ENCODE measurements at regions not wholly inside any gene's neighbourhood (a gene's known extent, or its start where the extent isn't known, plus 50 kb on each side); places are given as distances from the start of the nearest gene placed in this dataset.
"Not testable (repeated sequence)": the region's sequence is repeated elsewhere in the genome, so short reads cannot be mapped to it uniquely, and the experiment has no call there.

GRCh38 chr15:92763459-92763858 is 107.9 kb upstream of the FAM174B start:
- intact Hi-C loops (cut with DNase I) = no loop called here
- TF ChIP-seq, protein P1, sequence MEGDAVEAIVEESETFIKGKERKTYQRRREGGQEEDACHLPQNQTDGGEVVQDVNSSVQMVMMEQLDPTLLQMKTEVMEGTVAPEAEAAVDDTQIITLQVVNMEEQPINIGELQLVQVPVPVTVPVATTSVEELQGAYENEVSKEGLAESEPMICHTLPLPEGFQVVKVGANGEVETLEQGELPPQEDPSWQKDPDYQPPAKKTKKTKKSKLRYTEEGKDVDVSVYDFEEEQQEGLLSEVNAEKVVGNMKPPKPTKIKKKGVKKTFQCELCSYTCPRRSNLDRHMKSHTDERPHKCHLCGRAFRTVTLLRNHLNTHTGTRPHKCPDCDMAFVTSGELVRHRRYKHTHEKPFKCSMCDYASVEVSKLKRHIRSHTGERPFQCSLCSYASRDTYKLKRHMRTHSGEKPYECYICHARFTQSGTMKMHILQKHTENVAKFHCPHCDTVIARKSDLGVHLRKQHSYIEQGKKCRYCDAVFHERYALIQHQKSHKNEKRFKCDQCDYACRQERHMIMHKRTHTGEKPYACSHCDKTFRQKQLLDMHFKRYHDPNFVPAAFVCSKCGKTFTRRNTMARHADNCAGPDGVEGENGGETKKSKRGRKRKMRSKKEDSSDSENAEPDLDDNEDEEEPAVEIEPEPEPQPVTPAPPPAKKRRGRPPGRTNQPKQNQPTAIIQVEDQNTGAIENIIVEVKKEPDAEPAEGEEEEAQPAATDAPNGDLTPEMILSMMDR (IDR thresholded peaks at IDR 0.05) = no peak
- H3K36me3 ChIP-seq = no peaks in the 10 kb centered on the region
- DNase-seq (no peak), ATAC-seq (no peak)
- no peak overlapping the region for H3K27ac ChIP-seq
- H3K4me1 ChIP-seq = no peaks in the 10 kb centered on the region
- H3K27me3 ChIP-seq = no peaks in the 10 kb centered on the region
- no peak overlapping the region for H3K4me3 ChIP-seq
- H3K9me3 ChIP-seq = no peaks in the 10 kb centered on the region

GRCh38 chr15:92768131-92768530 is 112.6 kb upstream of the FAM174B start:
- ATAC-seq; H3K36me3 ChIP-seq; H3K27me3 ChIP-seq; H3K27ac ChIP-seq; H3K4me3 ChIP-seq; DNase-seq; intact Hi-C loops (cut with DNase I); H3K4me1 ChIP-seq; H3K9me3 ChIP-seq: not testable (repeated sequence)

DNA sequence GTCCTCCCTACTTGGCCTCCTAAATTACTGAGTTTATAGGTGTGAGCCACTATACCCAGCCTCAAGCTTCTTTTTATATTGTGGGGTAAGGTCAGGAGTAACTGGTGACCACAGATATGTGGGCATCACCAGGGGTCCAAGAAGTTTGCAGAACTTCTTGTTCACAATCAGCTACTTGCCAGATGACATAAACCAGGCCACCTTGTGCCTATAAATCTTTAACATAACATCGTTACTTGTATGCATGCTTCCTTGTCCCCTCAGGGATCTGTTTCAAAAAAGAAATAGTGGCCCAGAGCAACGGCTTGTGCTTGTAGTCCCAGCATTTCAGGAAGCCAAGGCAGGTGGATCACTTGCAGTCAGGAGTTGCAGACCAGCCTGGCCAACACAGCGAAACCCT is 115.1 kb upstream of the FAM174B start:
- Histone ChIP-seq H3K27me3 (no peaks in the 10 kb centered on the region), H3K4me1 (no peaks in the 10 kb centered on the region), H3K4me3 (no peak overlapping the region), H3K36me3 (no peaks in the 10 kb centered on the region), H3K27ac (no peak overlapping the region), H3K9me3 (no peaks in the 10 kb centered on the region)
- intact Hi-C loops (cut with DNase I) = no loop called here
- ATAC-seq (no peak), DNase-seq (no peak)
- TF ChIP-seq, protein P1 (IDR thresholded peaks at IDR 0.05) = no peak

DNA sequence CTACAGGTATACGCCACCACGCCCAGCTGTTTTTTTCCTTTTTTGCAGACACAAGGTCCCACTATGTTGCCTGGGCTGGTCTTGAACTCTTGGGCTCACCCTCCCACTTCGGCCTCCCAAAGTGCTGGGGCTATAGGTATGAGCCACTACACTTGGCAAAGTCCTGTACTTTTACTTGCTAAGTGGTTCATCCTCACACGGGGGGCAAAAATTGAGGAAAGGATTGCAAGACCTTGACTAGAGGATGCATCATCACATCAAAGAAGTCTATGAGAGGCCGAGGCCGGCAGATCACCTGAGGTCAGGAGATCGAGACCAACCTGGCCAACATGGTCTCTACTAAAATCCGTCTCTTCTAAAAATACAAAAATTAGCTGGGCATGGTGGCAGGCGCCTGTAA is 116.5 kb upstream of the FAM174B start:
- H3K27me3 ChIP-seq = no peaks in the 10 kb centered on the region
- no peaks in the 10 kb centered on the region for H3K36me3 ChIP-seq
- DNase-seq = no peak
- no peak overlapping the region for H3K27ac ChIP-seq
- no peaks in the 10 kb centered on the region for H3K9me3 ChIP-seq
- intact Hi-C loops (cut with DNase I) = no loop called here
- no peak for ATAC-seq
- H3K4me3 ChIP-seq = no peak overlapping the region
- TF ChIP-seq, protein P1 (IDR thresholded peaks at IDR 0.05) = no peak
- H3K4me1 ChIP-seq = no peaks in the 10 kb centered on the region

DNA sequence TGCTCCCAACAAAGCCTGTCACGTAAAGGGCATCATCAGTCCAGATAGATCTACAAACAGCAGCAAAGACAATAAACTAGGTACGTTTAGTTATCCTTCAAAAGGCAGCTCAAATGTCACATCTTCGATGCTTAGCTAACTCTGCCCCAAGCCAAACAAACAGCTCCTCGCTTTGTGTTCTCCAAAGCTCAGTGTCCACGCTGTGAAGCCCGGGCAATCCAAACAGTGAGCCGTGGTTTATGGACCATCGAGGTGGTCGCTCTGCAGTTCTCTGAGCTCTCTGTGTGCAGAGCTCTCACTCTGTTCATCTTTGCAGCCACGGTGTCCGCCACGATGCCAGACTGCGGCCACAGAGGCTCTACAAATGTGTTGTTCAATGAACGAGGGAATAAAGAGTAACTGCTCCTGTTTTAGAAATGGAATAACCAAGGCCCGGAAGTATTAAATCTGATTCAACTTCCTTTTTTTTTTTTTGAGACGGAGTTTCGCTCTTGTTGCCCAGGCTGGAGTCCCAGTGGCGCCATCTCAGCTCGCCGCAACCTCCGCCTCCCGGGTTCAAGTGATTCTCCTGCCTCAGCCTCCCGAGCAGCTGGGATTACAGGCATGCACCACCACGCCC is 117.2 kb upstream of the FAM174B start:
- Histone ChIP-seq H3K27me3 (no peaks in the 10 kb centered on the region), H3K36me3 (no peaks in the 10 kb centered on the region), H3K4me1 (no peaks in the 10 kb centered on the region), H3K4me3 (no peak overlapping the region), H3K9me3 (no peaks in the 10 kb centered on the region), H3K27ac (no peak overlapping the region)
- intact Hi-C loops (cut with DNase I) = no loop called here
- no peak for ATAC-seq
- DNase-seq = no peak
- TF ChIP-seq, protein P1 (IDR thresholded peaks at IDR 0.05) = no peak

DNA sequence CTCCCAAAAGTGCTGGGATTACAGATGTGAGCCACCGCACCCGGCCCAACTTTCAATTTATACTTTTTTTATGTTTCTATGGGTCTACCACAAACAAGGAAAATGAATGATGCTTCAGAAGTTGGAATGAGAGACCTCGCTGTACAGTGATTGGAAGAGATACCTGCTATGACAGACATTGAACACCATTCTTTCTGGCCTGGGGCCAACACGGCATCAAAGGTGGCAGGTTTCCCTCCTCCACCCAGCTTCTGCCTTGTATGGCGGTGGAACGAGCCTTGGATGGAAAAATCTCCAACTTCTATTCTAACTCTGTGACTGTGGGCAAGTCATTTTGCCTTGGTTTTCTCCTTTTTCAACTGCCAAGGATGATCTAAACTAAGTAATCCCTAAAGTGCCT is 117.8 kb upstream of the FAM174B start:
- Histone ChIP-seq H3K4me1 (no peaks in the 10 kb centered on the region), H3K36me3 (no peaks in the 10 kb centered on the region), H3K4me3 (no peak overlapping the region), H3K27ac (no peak overlapping the region), H3K27me3 (no peaks in the 10 kb centered on the region), H3K9me3 (no peaks in the 10 kb centered on the region)
- ATAC-seq (no peak), DNase-seq (no peak)
- intact Hi-C loops (cut with DNase I) = no loop called here
- TF ChIP-seq, protein P1 (IDR thresholded peaks at IDR 0.05) = no peak

Data from upper lobe of right lung (tissue), 1 donor.